ENCODE measurements at regions not wholly inside any gene's neighbourhood (a gene's known extent, or its start where the extent isn't known, plus 50 kb on each side); places are given as distances from the start of the nearest gene placed in this dataset.

GRCh38 chr5:74576941-74577456, 63.5 kb downstream of the ENC1 start:
- no peak for DNase-seq (ENCODE audit: extremely low read depth in 1 of 2, low read depth in 1 of 2)

- no peak for DNase-seq (ENCODE audit: extremely low read depth in 1 of 2, low read depth in 1 of 2)
These were observed 64.6 kb downstream of the ENC1 start for GRCh38 chr5:74575741-74576538.

GRCh38 chr5:74570250-74570649, 70.3 kb downstream of the ENC1 start:
- no peak for DNase-seq (ENCODE audit: extremely low read depth in 1 of 2, low read depth in 1 of 2)

DNA sequence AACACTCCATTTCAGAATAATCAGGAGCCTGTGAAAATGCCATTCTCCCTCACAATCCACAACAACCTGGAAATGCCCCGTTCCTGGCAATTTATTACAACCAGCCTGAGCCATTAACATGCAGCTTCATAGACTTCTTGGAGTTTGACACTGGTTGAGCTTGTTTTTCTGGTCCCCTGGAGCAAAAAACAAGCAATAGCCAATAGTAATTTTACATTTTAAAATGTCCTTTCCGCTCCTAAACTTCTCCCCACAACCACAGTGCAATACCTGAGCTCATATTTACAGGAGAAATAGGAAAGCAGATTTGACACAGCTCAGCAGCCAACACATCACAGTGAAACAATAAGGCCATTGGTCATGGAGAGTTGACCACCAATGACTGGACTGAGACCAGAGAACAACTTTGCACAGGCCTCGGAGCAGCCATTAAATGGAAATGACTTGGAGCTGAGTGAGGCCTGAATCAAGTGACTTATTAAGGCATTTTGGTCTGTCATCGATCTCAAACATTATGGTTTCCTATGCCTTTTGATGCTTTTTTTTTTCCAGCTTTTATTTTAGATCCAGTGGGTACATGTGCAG, 73.0 kb downstream of the ENC1 start:
- DNase-seq (ENCODE audit: extremely low read depth in 1 of 2, low read depth in 1 of 2): no peak

GRCh38 chr5:74562122-74562521, 78.4 kb downstream of the ENC1 start:
- no peak for DNase-seq (ENCODE audit: extremely low read depth in 1 of 2, low read depth in 1 of 2)

GRCh38 chr5:74560245-74560644, 80.3 kb downstream of the ENC1 start:
- no peak for DNase-seq (ENCODE audit: extremely low read depth in 1 of 2, low read depth in 1 of 2)

- no peak for DNase-seq (ENCODE audit: extremely low read depth in 1 of 2, low read depth in 1 of 2)
These were observed 83.6 kb downstream of the ENC1 start for GRCh38 chr5:74556631-74557595.

GRCh38 chr5:74556006-74556405, 84.5 kb downstream of the ENC1 start:
- DNase-seq (ENCODE audit: extremely low read depth in 1 of 2, low read depth in 1 of 2): no peak

GRCh38 chr5:74552101-74552500, 88.4 kb downstream of the ENC1 start:
- DNase-seq (ENCODE audit: extremely low read depth in 1 of 2, low read depth in 1 of 2): no peak

DNA sequence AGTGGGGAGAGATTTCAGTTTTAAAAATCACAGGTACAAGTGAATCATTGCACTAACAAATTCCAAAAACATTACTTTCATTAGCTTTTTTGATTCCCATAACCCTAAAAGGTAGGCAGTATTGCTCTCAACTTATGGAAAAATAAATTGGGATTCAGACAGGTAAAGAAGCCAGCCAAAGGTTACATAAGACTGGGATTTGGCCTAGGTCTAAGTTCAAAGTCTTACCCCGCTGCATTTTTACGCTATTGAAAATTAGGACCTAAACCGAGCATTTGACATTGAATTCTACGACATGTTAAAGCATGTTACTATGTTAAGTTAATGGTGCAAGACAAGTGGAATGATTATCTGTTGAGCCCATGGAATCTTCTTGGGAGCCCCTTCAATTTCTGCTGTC, 89.6 kb downstream of the ENC1 start:
- no peak for DNase-seq (ENCODE audit: extremely low read depth in 1 of 2, low read depth in 1 of 2)

GRCh38 chr5:74549384-74549783, 91.1 kb downstream of the ENC1 start:
- no peak for DNase-seq (ENCODE audit: extremely low read depth in 1 of 2, low read depth in 1 of 2)

- DNase-seq (ENCODE audit: extremely low read depth in 1 of 2, low read depth in 1 of 2): no peak
These were observed 93.7 kb downstream of the ENC1 start for GRCh38 chr5:74546796-74547195.

GRCh38 chr5:74544811-74545210, 95.7 kb downstream of the ENC1 start:
- DNase-seq (ENCODE audit: extremely low read depth in 1 of 2, low read depth in 1 of 2): no peak

- DNase-seq (ENCODE audit: extremely low read depth in 1 of 2, low read depth in 1 of 2): no peak
These were observed 97.1 kb downstream of the ENC1 start for GRCh38 chr5:74543162-74543995.

- DNase-seq (ENCODE audit: extremely low read depth in 1 of 2, low read depth in 1 of 2): no peak
These were observed 98.0 kb downstream of the ENC1 start for GRCh38 chr5:74542482-74542881.

GRCh38 chr5:74541381-74541781, 99.1 kb downstream of the ENC1 start:
- no peak for DNase-seq (ENCODE audit: extremely low read depth in 1 of 2, low read depth in 1 of 2)

GRCh38 chr5:74540622-74541021, 99.9 kb downstream of the ENC1 start:
- DNase-seq (ENCODE audit: extremely low read depth in 1 of 2, low read depth in 1 of 2): no peak

DNA sequence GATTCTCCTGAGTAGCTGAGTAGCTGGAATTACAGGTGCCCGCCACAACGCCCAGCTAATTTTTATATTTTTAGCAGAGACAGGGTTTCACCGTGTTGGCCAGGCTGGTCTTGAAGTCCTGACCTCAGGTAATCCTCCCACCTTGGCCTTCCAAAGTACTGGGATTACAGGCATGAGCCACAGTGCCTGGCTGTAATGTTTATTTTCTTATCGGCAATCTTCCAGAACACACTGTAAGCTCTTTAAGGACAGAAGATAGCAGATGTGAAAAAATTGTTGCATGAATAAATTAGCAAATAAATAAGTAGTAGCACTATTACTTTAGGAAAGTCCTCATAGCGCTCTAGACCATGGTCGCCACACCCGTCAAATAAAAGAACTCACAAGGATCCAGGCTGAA, 100.5 kb downstream of the ENC1 start:
- no peak for DNase-seq (ENCODE audit: extremely low read depth in 1 of 2, low read depth in 1 of 2)

DNA sequence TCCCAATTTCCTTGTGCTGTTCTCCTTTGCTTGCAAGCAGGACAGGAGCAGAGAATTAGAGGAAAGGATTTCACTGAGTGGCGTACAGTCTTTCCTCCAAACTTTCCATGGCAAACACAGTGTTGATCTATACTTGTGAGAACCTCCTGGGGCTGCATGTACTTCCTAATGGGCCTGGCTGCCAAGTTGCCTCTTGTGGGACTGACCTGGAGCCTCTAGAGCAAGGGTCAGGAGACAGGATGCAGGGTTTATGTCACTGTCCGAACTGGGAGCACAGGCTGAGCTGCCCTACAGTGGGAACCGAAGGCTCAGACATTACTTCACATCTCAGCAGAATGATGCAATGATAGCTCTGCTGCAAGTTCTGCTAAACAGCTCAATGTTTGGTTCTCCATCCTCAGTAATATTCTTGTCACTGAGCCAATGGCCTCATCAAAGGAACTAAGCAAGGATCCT, 102.3 kb downstream of the ENC1 start:
- DNase-seq (ENCODE audit: extremely low read depth in 1 of 2, low read depth in 1 of 2): no peak

GRCh38 chr5:74536658-74537057, 103.9 kb downstream of the ENC1 start:
- no peak for DNase-seq (ENCODE audit: extremely low read depth in 1 of 2, low read depth in 1 of 2)
